GM12878 (cell line): ENCODE measurements at regions not wholly inside any gene's neighbourhood (a gene's known extent, or its start where the extent isn't known, plus 50 kb on each side); places are given as distances from the start of the nearest gene placed in this dataset.

Experiments
- ATAC-seq: fragments of 200-7000 bp; cut with Tn5 transposase; 3 replicates; pipeline ENCODE4 v1.9.1; 2020; ENCODE audit warnings: mild to moderate bottlenecking, moderate library complexity
- BruUV-seq: library from RNA; stranded (reverse); fragments of 400-500 nt; replicated peaks from 2 replicates; lab custom pipeline; 2021; lab: Mats Ljungman, UMichigan
- CTCF ChIA-PET: fragments of 300-600 bp; sonication (Branson Sonifier 250); formaldehyde crosslinking; extraction: SDS; loops from one replicate; lab custom pipeline; 2021; ENCODE audit warnings: inconsistent platforms; lab: Yijun Ruan, JAX
- POLR2A ChIA-PET: fragments of 350-600 bp; formaldehyde crosslinking; extraction: SDS; loops from one replicate; lab custom pipeline; 2021; ENCODE audit warnings: inconsistent platforms; lab: Charles Lee
- RAD21 ChIA-PET: fragments of 300-600 bp; sonication (Branson Sonifier 250); formaldehyde crosslinking; loops from one replicate; lab custom pipeline; 2023; ENCODE audit warnings: antibody characterized with exemption; ENCODE audit not compliant: unreplicated experiment; lab: Charles Lee
- SMC1A ChIA-PET: fragments of 300-600 bp; sonication (Branson Sonifier 250); formaldehyde crosslinking; loops from one replicate; lab custom pipeline; 2023; ENCODE audit not compliant: unreplicated experiment, uncharacterized antibody; lab: Charles Lee
- DNase-seq: peaks from one replicate; pipeline ENCODE4 v3.0.0-alpha.2; 2011; ENCODE audit warnings: low read depth, low spot score
- FAIRE-seq: peaks from 3 replicates; lab custom pipeline; 2011; peaks lifted over from hg19 to GRCh38; lab: Jason Lieb, UNC
- H2AFZ ChIP-seq: 2 replicates; pipeline ENCODE4 v1.6.0; 2011; ENCODE audit warnings: low read depth, low read length, control low read depth; ENCODE audit not compliant: control insufficient read depth
- H3K27ac ChIP-seq: 2 replicates; pipeline ENCODE4 v1.5.1; 2011; ENCODE audit warnings: control low read depth; ENCODE audit not compliant: control insufficient read depth, insufficient read depth
- H3K27me3 ChIP-seq, 2 experiments: replicated peaks in 1 of 2; 2 replicates each; pipeline versions ENCODE4 v1.6.0 to v1.6.1; 2011; ENCODE audit warnings: low read length in 1 of 2; ENCODE audit not compliant: control insufficient read depth in 2 of 2, insufficient read depth in 2 of 2
- H3K36me3 ChIP-seq, 2 experiments: 2 replicates each; pipeline ENCODE4 v1.5.1; 2011; ENCODE audit warnings: low read length in 1 of 2; ENCODE audit not compliant: control insufficient read depth in 2 of 2, insufficient read depth in 2 of 2
- H3K4me1 ChIP-seq: 2 replicates; pipeline ENCODE4 v1.6.1; 2011; ENCODE audit warnings: mild to moderate bottlenecking, low read length, moderate library complexity, mixed read lengths; ENCODE audit not compliant: control insufficient read depth, insufficient read depth
- H3K4me2 ChIP-seq: 2 replicates; pipeline ENCODE4 v1.6.0; 2011; ENCODE audit warnings: control low read depth; ENCODE audit not compliant: control insufficient read depth, insufficient read depth
- H3K4me3 ChIP-seq: fragments of 200-600 bp; sonication (generic); 2 replicates; pipeline ENCODE4 v1.5.1; 2016
- H3K79me2 ChIP-seq: 2 replicates; pipeline ENCODE4 v1.6.0; 2011; ENCODE audit warnings: low read length; ENCODE audit not compliant: control insufficient read depth, insufficient read depth
- H3K9ac ChIP-seq: 2 replicates; pipeline ENCODE4 v1.8.0; 2011; ENCODE audit warnings: low read length, control low read depth, mixed read lengths; ENCODE audit not compliant: control insufficient read depth, insufficient read depth
- H3K9me3 ChIP-seq: replicated peaks from 3 replicates; pipeline ENCODE4 v1.5.1; 2011; ENCODE audit warnings: mild to moderate bottlenecking, low read length; ENCODE audit not compliant: control insufficient read depth, insufficient read depth
- H4K20me1 ChIP-seq: 2 replicates; pipeline ENCODE4 v1.6.0; 2011; ENCODE audit not compliant: control insufficient read depth, insufficient read depth
- ASH2L ChIP-seq: fragments of 300-600, 200-600 bp; sonication (generic); IDR thresholded peaks from 2 replicates; pipeline ENCODE4 v1.6.1; 2017; ENCODE audit warnings: low read depth, mild to moderate bottlenecking, borderline replicate concordance
- CBX5 ChIP-seq: sonication (generic); IDR thresholded peaks from 2 replicates; pipeline ENCODE4 v1.6.1; 2016; ENCODE audit warnings: low read depth, moderate library complexity, mild to moderate bottlenecking, inconsistent platforms
- CREM ChIP-seq: IDR thresholded peaks from 2 replicates; pipeline ENCODE4 v1.6.1; 2014; ENCODE audit warnings: antibody characterized with exemption, low read depth
- E4F1 ChIP-seq: fragments of 450-650 bp; IDR thresholded peaks from 2 replicates; pipeline ENCODE4 v1.6.1; 2018; ENCODE audit warnings: borderline replicate concordance, mild to moderate bottlenecking; ENCODE audit not compliant: partially characterized antibody
- FOXM1 ChIP-seq: IDR thresholded peaks from 2 replicates; pipeline ENCODE4 v1.6.1; 2012; ENCODE audit warnings: low read depth, mild to moderate bottlenecking, inconsistent platforms, low read length, moderate library complexity
- MXI1 ChIP-seq: fragments of 150-350 bp; IDR thresholded peaks from 2 replicates; pipeline ENCODE4 v1.6.1; 2011; ENCODE audit warnings: low read depth, mild to moderate bottlenecking, inconsistent platforms, low read length, improper control_type of control experiment
- NR2F1 ChIP-seq: fragments of 450-650 bp; conservative IDR thresholded peaks from 2 replicates; pipeline ENCODE4 v1.6.1; 2017; ENCODE audit warnings: mild to moderate bottlenecking
- POU2F2 ChIP-seq: IDR thresholded peaks from 3 replicates; pipeline ENCODE4 v1.6.1; 2011; ENCODE audit warnings: low read depth, mild to moderate bottlenecking, low read length, borderline replicate concordance
- RAD21 ChIP-seq: IDR thresholded peaks from 2 replicates; pipeline ENCODE4 v1.6.1; 2011; ENCODE audit warnings: mild to moderate bottlenecking, low read depth, low read length, moderate library complexity; ENCODE audit not compliant: insufficient read depth
- RCOR1 ChIP-seq: conservative IDR thresholded peaks from 2 replicates; pipeline ENCODE4 v1.6.1; 2012; ENCODE audit warnings: low read depth, low read length, improper control_type of control experiment
- RFX5 ChIP-seq: IDR thresholded peaks from 2 replicates; pipeline ENCODE4 v1.6.1; 2011; ENCODE audit warnings: low read depth, low read length, improper control_type of control experiment
- SIN3A ChIP-seq: IDR thresholded peaks from 2 replicates; pipeline ENCODE4 v1.6.1; 2012; ENCODE audit warnings: low read depth, low read length, improper control_type of control experiment
- SMC3 ChIP-seq: IDR thresholded peaks from 2 replicates; pipeline ENCODE4 v1.6.1; 2011; ENCODE audit warnings: low read length, improper control_type of control experiment, borderline replicate concordance
- TCF3 ChIP-seq: IDR thresholded peaks from 2 replicates; pipeline ENCODE4 v1.6.1; 2012; ENCODE audit warnings: low read depth, mild to moderate bottlenecking, low read length, borderline replicate concordance; ENCODE audit not compliant: insufficient read depth
- ZNF24 ChIP-seq: fragments of 450-650 bp; IDR thresholded peaks from 2 replicates; pipeline ENCODE4 v1.6.1; 2017; ENCODE audit warnings: antibody characterized with exemption, mild to moderate bottlenecking
- WGBS: methylation state at CpG from one replicate; pipeline ENCODE4 v1.1.6; 2016; ENCODE audit warnings: low lambda C conversion rate; ENCODE audit not compliant: insufficient replicate concordance, insufficient coverage; ENCODE audit errors: missing lambda C conversion rate; 5-methylcytosine and 5-hydroxymethylcytosine counted together
- in situ Hi-C: fragments of 300-500 bp; cut with MboI; formaldehyde crosslinking; loops from 9 replicates; pipeline ENCODE4 v1.14.3; 2018; ENCODE audit warnings: mixed read lengths
- intact Hi-C: fragments of 100-400 bp; cut with micrococcal nuclease; formaldehyde crosslinking; loops from one replicate; pipeline ENCODE4 v1.14.2; 2022; ENCODE audit not compliant: unreplicated experiment
- TF ChIP-seq, protein P1 (sequence below): fragments of 450-650 bp; IDR thresholded peaks from 2 replicates; pipeline ENCODE4 v1.6.1; 2017; ENCODE audit warnings: low read depth, mild to moderate bottlenecking, moderate library complexity
- TF ChIP-seq, protein P2 (sequence below): fragments of 450-650 bp; IDR thresholded peaks from 2 replicates; pipeline ENCODE4 v1.6.1; 2017; ENCODE audit warnings: mild to moderate bottlenecking, low read depth, inconsistent platforms; ENCODE audit not compliant: poor library complexity, severe bottlenecking

DNA sequence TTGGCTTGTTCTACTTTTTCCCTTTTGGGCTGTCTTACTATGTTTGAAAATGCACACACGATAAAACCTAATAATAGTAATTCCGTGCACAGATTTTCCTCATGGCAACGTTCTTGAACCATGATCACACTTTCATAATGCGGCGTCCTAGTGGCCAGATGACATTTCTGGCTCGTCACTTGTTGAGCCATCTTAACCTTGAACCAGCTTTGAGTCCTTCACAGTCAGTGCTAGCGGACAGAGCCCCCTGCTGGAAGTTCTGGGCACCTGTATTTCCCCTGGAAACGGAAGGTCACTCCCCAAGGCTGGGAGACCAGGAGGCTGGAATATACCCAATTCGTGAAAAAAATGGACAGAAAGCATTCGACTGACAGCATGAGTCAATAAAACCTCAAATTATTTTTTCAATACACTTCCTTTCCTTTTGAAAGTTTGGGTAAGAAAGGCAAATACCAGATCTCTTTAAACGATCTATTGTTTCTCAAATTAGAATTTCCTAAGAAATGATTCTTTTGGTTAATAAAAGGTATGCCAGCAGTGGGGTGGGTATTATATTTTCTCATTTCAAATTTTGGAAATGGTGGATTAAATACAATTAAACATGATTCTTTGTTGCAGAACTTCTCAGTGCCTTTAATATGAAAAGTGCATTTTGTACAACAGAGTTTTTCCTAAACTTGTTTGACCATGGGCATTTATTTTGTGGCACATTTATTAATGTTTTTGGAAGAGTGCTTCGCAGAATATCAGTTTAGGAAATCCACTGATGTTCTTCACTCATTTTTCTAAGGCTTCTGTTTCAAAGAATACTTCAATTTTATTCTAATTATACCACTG, 542.3 kb downstream of the QKI start:
- no peak overlapping the region for H3K27ac ChIP-seq
- 12% methylated on average over 12 of the region's 12 CpGs for WGBS
- H3K9me3 ChIP-seq, result no peaks in the 10 kb centered on the region
- DNase-seq (peak; percentile 34), FAIRE-seq (peak; percentile 79), ATAC-seq (peak; percentile 99)
- no peaks in the 10 kb centered on the region for H4K20me1 ChIP-seq
- ChIA-PET RAD21 (interaction anchor here (0.6 to 1.3 kb wide), 3 partner anchors 63 to 535 kb away, joined by 3 to 4 read pairs (median 3); no protein-coding TSS in a partner anchor), POLR2A (no interaction called here), CTCF (interaction anchor here (0.5 to 1.2 kb wide), 10 partner anchors 11 to 1054 kb away, joined by 3 to 8 read pairs (median 3); no protein-coding TSS in a partner anchor), SMC1A (interaction anchor here (1.0 kb wide), 1 partner anchor 535 kb away, joined by 3 read pairs; no protein-coding TSS in a partner anchor)
- intact Hi-C loops (loop anchor here (1.0 to 5.0 kb wide), 8 partner anchors 249 to 1048 kb away; no protein-coding TSS in a partner anchor), in situ Hi-C loops (loop anchor here (5.0 to 10.0 kb wide), 2 partner anchors 534 to 782 kb away; no protein-coding TSS in a partner anchor)
- BruUV-seq, result no TSS peak
- H3K79me2 ChIP-seq, result no peaks in the 10 kb centered on the region
- no peak overlapping the region for H3K9ac ChIP-seq
- no peaks in the 10 kb centered on the region for H3K4me1 ChIP-seq
- peak overlapping the region; percentile 56; the same call in 1 of the 2 replicates for H3K4me2 ChIP-seq
- no peaks in the 10 kb centered on the region for H3K36me3 ChIP-seq
- H3K4me3 ChIP-seq, result no peak overlapping the region
- H3K27me3 ChIP-seq, result no peaks in the 10 kb centered on the region
- no peak overlapping the region; the same call in 1 of the 2 replicates for H2AFZ ChIP-seq
- peak; percentile 97 for TF ChIP-seq RAD21
- TF ChIP-seq SMC3, result peak; percentile 97
- no peak for TF ChIP-seq RCOR1
- 0 out of 2 replicates have a peak, but pooled peaks have one; percentile 34 for TF ChIP-seq CBX5
- TF ChIP-seq, protein P1, sequence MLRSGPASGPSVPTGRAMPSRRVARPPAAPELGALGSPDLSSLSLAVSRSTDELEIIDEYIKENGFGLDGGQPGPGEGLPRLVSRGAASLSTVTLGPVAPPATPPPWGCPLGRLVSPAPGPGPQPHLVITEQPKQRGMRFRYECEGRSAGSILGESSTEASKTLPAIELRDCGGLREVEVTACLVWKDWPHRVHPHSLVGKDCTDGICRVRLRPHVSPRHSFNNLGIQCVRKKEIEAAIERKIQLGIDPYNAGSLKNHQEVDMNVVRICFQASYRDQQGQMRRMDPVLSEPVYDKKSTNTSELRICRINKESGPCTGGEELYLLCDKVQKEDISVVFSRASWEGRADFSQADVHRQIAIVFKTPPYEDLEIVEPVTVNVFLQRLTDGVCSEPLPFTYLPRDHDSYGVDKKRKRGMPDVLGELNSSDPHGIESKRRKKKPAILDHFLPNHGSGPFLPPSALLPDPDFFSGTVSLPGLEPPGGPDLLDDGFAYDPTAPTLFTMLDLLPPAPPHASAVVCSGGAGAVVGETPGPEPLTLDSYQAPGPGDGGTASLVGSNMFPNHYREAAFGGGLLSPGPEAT, result no peak
- TF ChIP-seq SIN3A, result no peak
- TF ChIP-seq NR2F1, result no peak
- no peak for TF ChIP-seq TCF3
- no peak for TF ChIP-seq E4F1
- 0 out of 2 replicates have a peak, but pooled peaks have one; percentile 28 for TF ChIP-seq FOXM1
- TF ChIP-seq, protein P2, sequence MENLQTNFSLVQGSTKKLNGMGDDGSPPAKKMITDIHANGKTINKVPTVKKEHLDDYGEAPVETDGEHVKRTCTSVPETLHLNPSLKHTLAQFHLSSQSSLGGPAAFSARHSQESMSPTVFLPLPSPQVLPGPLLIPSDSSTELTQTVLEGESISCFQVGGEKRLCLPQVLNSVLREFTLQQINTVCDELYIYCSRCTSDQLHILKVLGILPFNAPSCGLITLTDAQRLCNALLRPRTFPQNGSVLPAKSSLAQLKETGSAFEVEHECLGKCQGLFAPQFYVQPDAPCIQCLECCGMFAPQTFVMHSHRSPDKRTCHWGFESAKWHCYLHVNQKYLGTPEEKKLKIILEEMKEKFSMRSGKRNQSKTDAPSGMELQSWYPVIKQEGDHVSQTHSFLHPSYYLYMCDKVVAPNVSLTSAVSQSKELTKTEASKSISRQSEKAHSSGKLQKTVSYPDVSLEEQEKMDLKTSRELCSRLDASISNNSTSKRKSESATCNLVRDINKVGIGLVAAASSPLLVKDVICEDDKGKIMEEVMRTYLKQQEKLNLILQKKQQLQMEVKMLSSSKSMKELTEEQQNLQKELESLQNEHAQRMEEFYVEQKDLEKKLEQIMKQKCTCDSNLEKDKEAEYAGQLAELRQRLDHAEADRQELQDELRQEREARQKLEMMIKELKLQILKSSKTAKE, result peak; percentile 12
- TF ChIP-seq MXI1, result no peak
- TF ChIP-seq CREM, result peak; percentile 32; the same call in 1 of the 2 replicates
- TF ChIP-seq ASH2L, result no peak
- no peak for TF ChIP-seq ZNF24
- TF ChIP-seq POU2F2, result 0 out of 3 replicates have a peak, but pooled peaks have one; percentile 39
- peak; percentile 69 for TF ChIP-seq RFX5
